Bronchial epithelial cell (primary cell): ENCODE measurements at regions not wholly inside any gene's neighbourhood (a gene's known extent, or its start where the extent isn't known, plus 50 kb on each side); places are given as distances from the start of the nearest gene placed in this dataset.

Source experiments
- DNase-seq: peaks from one replicate; pipeline ENCODE4 v3.0.0-alpha.2; 2010; ENCODE audit warnings: low read depth
- FAIRE-seq: peaks from 2 replicates; lab custom pipeline; 2011; peaks lifted over from hg19 to GRCh38; lab: Jason Lieb, UNC
- H3K27me3 ChIP-seq: 2 replicates; pipeline ENCODE4 v1.5.1; 2011; ENCODE audit warnings: low read length; ENCODE audit not compliant: control insufficient read depth, insufficient read depth
- H3K36me3 ChIP-seq: 2 replicates; pipeline ENCODE4 v1.5.1; 2011; ENCODE audit warnings: low read length; ENCODE audit not compliant: control insufficient read depth, insufficient read depth
- H3K4me3 ChIP-seq: 2 replicates; pipeline ENCODE4 v1.5.1; 2011; ENCODE audit warnings: mild to moderate bottlenecking, low read depth, low read length, control low read depth
- TF ChIP-seq, protein P1 (sequence below): IDR thresholded peaks from 2 replicates; pipeline ENCODE4 v1.5.1; 2011; ENCODE audit warnings: mild to moderate bottlenecking, moderate library complexity, low read length, control low read depth, inconsistent platforms; ENCODE audit not compliant: insufficient read depth, severe bottlenecking

DNA sequence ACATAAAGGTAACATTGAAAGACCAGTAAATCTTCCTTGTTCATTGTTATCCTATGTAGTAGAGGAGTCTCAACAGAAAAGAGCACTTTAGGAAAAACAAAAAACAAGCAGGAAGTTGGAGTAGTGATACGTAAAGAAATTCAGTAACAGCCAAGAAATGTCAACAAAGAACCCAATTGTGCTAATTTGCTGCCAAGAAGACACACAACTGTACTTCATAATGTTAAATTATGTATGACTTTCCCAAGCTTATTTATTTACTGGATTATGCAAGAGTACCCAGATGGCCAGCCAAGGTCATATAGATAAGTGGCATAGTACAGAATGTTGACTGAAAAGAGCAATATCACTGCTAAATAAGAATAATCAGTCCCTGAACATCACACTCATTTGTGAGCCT lies 264.7 kb upstream of the CCDC179 start:
- no peaks in the 10 kb centered on the region for H3K27me3 ChIP-seq
- FAIRE-seq (no peak), DNase-seq (peak; percentile 1)
- TF ChIP-seq, protein P1, sequence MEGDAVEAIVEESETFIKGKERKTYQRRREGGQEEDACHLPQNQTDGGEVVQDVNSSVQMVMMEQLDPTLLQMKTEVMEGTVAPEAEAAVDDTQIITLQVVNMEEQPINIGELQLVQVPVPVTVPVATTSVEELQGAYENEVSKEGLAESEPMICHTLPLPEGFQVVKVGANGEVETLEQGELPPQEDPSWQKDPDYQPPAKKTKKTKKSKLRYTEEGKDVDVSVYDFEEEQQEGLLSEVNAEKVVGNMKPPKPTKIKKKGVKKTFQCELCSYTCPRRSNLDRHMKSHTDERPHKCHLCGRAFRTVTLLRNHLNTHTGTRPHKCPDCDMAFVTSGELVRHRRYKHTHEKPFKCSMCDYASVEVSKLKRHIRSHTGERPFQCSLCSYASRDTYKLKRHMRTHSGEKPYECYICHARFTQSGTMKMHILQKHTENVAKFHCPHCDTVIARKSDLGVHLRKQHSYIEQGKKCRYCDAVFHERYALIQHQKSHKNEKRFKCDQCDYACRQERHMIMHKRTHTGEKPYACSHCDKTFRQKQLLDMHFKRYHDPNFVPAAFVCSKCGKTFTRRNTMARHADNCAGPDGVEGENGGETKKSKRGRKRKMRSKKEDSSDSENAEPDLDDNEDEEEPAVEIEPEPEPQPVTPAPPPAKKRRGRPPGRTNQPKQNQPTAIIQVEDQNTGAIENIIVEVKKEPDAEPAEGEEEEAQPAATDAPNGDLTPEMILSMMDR, result no peak
- no peak overlapping the region for H3K4me3 ChIP-seq
- no peaks in the 10 kb centered on the region for H3K36me3 ChIP-seq

DNA sequence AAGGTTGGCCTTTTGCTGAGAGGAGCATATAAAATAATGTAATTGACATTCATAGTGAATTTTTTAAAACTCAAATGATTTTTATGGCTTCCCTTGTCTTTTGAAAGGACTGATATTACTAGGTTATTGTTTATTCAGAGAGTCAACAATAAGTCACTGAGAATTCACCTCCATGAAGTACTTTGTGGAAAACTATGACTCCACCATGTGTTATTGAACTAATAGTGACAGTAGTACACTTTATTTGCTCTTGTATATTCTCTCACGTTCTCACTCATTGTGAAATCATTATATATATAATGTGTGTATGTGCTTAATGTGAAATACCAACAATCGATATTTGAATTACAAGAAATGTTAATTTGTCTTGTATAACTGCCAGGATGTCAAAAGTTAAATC lies 267.4 kb upstream of the CCDC179 start:
- DNase-seq, result peak; percentile 49
- TF ChIP-seq, protein P1, result no peak
- no peak for FAIRE-seq
- H3K36me3 ChIP-seq, result no peaks in the 10 kb centered on the region
- H3K27me3 ChIP-seq, result no peaks in the 10 kb centered on the region
- no peak overlapping the region for H3K4me3 ChIP-seq

DNA sequence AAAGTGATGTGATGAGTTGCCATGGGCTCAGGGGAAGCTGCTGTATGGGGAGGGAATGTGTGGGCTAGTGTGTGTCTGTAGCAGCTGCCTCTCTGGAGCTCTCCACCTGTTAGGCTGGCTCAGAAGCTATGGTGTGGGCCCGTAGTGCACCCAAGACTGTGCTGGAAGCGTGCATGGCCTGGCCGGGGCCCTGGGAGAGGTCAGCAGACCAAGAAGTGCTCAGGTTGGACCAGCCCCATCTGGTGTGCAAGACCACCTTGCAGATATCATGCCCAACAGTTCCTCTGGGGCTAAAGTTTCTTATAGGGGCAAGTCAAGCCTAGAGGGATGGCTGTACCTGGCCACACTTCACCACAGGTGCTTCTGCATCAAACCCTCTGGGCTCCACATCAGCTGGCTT lies 274.4 kb upstream of the CCDC179 start:
- no peak overlapping the region for H3K4me3 ChIP-seq
- no peaks in the 10 kb centered on the region for H3K27me3 ChIP-seq
- FAIRE-seq, result no peak
- no peak for DNase-seq
- TF ChIP-seq, protein P1, result no peak
- no peaks in the 10 kb centered on the region for H3K36me3 ChIP-seq

DNA sequence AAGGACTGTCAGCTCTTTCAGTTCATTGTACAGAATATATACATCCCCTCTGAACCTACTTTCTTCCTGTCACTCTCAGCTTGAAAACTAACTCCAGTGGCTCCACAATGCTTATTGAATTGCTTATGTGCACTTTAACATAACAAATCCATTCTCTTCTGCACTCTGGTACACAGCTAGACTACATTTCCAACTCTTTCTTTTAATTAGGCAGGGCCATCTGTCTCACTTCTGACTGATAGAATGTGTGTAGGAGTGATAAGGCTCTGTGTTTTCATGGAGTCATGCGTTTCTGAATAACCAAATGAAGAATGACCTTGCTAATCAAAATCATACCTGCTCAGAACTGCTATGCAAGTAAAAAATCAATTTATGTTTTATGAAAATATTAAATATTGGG lies 278.5 kb upstream of the CCDC179 start:
- H3K27me3 ChIP-seq, result no peaks in the 10 kb centered on the region
- DNase-seq (no peak), FAIRE-seq (no peak)
- no peak overlapping the region for H3K4me3 ChIP-seq
- no peaks in the 10 kb centered on the region for H3K36me3 ChIP-seq
- TF ChIP-seq, protein P1, result no peak

DNA sequence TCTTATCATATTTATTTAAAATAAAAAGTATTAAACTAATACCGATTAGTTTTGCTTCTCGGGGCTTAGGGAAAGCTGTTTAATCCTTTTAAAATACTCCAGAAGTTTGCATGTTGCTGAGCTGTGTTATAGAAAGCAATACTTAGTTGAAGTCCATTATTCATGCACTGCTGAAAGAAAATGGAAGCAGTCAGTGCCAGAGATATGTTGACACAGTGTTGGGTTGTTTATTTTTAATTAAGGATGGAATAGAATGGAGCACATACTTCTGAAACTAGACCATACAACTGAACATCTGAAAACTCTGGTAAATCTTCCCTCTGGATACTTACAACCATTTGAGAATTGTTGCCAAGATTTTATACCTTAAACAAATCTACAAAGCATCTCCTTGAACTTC lies 282.7 kb upstream of the CCDC179 start:
- FAIRE-seq (no peak), DNase-seq (no peak)
- no peaks in the 10 kb centered on the region for H3K27me3 ChIP-seq
- H3K4me3 ChIP-seq, result no peak overlapping the region
- H3K36me3 ChIP-seq, result no peaks in the 10 kb centered on the region
- TF ChIP-seq, protein P1, result no peak

DNA sequence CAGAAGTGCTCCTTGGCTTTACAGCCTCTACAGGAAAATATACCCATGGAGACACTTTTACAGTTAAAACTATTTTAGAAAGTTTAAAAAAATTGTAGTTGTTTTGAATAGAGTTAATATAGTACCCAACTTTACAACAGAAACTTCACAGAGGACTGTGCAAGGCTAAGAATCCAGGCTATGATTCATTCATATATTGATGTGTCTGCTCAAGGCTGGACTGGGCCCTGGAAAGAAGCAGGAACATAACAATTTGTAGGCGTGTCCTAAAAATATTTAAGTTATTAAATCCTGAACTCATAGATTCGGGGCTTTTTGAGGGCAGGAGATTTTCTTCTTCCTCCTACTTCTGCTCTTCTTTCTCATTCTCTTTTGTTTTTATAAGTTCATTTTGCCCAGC lies 291.5 kb upstream of the CCDC179 start:
- H3K27me3 ChIP-seq, result no peaks in the 10 kb centered on the region
- no peaks in the 10 kb centered on the region for H3K36me3 ChIP-seq
- no peak for FAIRE-seq
- DNase-seq, result peak; percentile 27
- no peak overlapping the region for H3K4me3 ChIP-seq
- TF ChIP-seq, protein P1, result no peak
